ENCODE measurements at regions not wholly inside any gene's neighbourhood (a gene's known extent, or its start where the extent isn't known, plus 50 kb on each side); places are given as distances from the start of the nearest gene placed in this dataset.

GRCh38 chr2:18473241-18474181 is 86.9 kb downstream of the RDH14 start:
- Histone ChIP-seq H3K9me3 (no peaks in the 10 kb centered on the region), H3K27me3 (no peaks in the 10 kb centered on the region), H3K27ac (peak overlapping the region in 2 of 12 donors; percentile 41 to 71), H3K4me1 (peaks cover 0 to 36% (median 0%) of the 10 kb centered on the region in 12 donors), H3K4me3 (no peak overlapping the region), H3K36me3 (no peaks in the 10 kb centered on the region)
- no peak for TF ChIP-seq CTCF (IDR thresholded peaks at IDR 0.05)
- no peak for TF ChIP-seq POLR2A (IDR thresholded peaks at IDR 0.05)
- ATAC-seq (peak; percentile 56 to 95 (median 84)), DNase-seq (peak in 3 of 5 donors; percentile 35 to 40 (median 40))
- 56 to 62% (median 58%) methylated on average over 9 of the region's 9 CpGs for WGBS, 4 donors
- intact Hi-C loops (cut with DNase I) = no loop called here

GRCh38 chr2:18467749-18468360 is 92.6 kb downstream of the RDH14 start:
- no peak overlapping the region for H3K4me3 ChIP-seq
- H3K9me3 ChIP-seq = no peaks in the 10 kb centered on the region
- H3K27me3 ChIP-seq = peaks cover 0 to 3% (median 0%) of the 10 kb centered on the region in 9 donors
- 60 to 66% (median 65%) methylated on average over 5 of the region's 5 CpGs for WGBS, 4 donors
- peak overlapping the region in 6 of 12 donors; percentile 10 to 69 (median 32) for H3K27ac ChIP-seq
- no peak for TF ChIP-seq CTCF (IDR thresholded peaks at IDR 0.05)
- TF ChIP-seq POLR2A (IDR thresholded peaks at IDR 0.05) = no peak
- H3K36me3 ChIP-seq = no peaks in the 10 kb centered on the region
- peak; percentile 30 to 73 (median 55) for ATAC-seq
- peaks cover 0 to 28% (median 0%) of the 10 kb centered on the region in 12 donors for H3K4me1 ChIP-seq
- DNase-seq = peak in 3 of 5 donors; percentile 32 to 62 (median 33)
- intact Hi-C loops (cut with DNase I) = loop anchor here in 1 of 10 donors (2.0 kb wide), 1 partner anchor 21 kb away; no protein-coding TSS in a partner anchor

GRCh38 chr2:18465979-18466378 is 94.5 kb downstream of the RDH14 start:
- no peak overlapping the region for H3K27ac ChIP-seq

More at GRCh38 chr2:18465979-18466378, 94.5 kb downstream of the RDH14 start:
- no peak for DNase-seq
- 91 to 95% (median 94%) methylated on average over 3 of the region's 3 CpGs for WGBS, 4 donors
- Histone ChIP-seq H3K4me3 (no peak overlapping the region), H3K4me1 (peaks cover 0 to 14% (median 0%) of the 10 kb centered on the region in 12 donors), H3K27me3 (peaks cover 0 to 3% (median 0%) of the 10 kb centered on the region in 9 donors), H3K9me3 (no peaks in the 10 kb centered on the region), H3K36me3 (no peaks in the 10 kb centered on the region)
- intact Hi-C loops (cut with DNase I) = no loop called here
- TF ChIP-seq CTCF (IDR thresholded peaks at IDR 0.05) (no peak), POLR2A (IDR thresholded peaks at IDR 0.05) (no peak)
- ATAC-seq = no peak
